Ascending aorta (tissue), 2 donors: ENCODE measurements at regions not wholly inside any gene's neighbourhood (a gene's known extent, or its start where the extent isn't known, plus 50 kb on each side); places are given as distances from the start of the nearest gene placed in this dataset.

Source experiments
- DNase-seq, 2 donors: peaks; one replicate each; pipeline ENCODE4 v3.0.0-alpha.2; 2019; ENCODE audit warnings: low spot score in 2 of 2
- H3K27ac ChIP-seq, 2 donors: fragments of 200-600 bp; sonication (generic); one replicate each; pipeline ENCODE4 v1.5.1; 2016 to 2017; ENCODE audit warnings: mild to moderate bottlenecking in 1 of 2
- H3K27me3 ChIP-seq: fragments of 200-600 bp; sonication (generic); one replicate; pipeline ENCODE4 v1.5.1; 2017
- H3K36me3 ChIP-seq, 2 donors: fragments of 200-600 bp; sonication (generic); one replicate each; pipeline ENCODE4 v1.5.1; 2016
- H3K4me1 ChIP-seq, 2 donors: fragments of 200-600 bp; sonication (generic); one replicate each; pipeline ENCODE4 v1.5.1; 2016 to 2017; ENCODE audit warnings: mild to moderate bottlenecking in 1 of 2
- H3K4me3 ChIP-seq, 2 donors: fragments of 200-600 bp; sonication (generic); one replicate each; pipeline ENCODE4 v1.5.1; 2016 to 2017; ENCODE audit warnings: mild to moderate bottlenecking in 1 of 2
- H3K9me3 ChIP-seq, 2 donors: fragments of 200-600 bp; sonication (generic); one replicate each; pipeline ENCODE4 v1.5.1; 2016
- intact Hi-C: fragments of 100-400 bp; cut with DNase I; formaldehyde crosslinking; loops from one replicate; pipeline ENCODE4 v1.15.1; 2023
- TF ChIP-seq, protein P1 (sequence below), 3 experiments: fragments of 200-600 bp in 2 of 3; fragments of 450-650 bp in 1 of 3; sonication (generic) in 2 of 3; IDR thresholded peaks; one replicate each; pipeline ENCODE4 v1.5.1; 2016 to 2019; ENCODE audit warnings: antibody characterized with exemption in 3 of 3, mild to moderate bottlenecking in 1 of 3, moderate library complexity in 1 of 3

DNA sequence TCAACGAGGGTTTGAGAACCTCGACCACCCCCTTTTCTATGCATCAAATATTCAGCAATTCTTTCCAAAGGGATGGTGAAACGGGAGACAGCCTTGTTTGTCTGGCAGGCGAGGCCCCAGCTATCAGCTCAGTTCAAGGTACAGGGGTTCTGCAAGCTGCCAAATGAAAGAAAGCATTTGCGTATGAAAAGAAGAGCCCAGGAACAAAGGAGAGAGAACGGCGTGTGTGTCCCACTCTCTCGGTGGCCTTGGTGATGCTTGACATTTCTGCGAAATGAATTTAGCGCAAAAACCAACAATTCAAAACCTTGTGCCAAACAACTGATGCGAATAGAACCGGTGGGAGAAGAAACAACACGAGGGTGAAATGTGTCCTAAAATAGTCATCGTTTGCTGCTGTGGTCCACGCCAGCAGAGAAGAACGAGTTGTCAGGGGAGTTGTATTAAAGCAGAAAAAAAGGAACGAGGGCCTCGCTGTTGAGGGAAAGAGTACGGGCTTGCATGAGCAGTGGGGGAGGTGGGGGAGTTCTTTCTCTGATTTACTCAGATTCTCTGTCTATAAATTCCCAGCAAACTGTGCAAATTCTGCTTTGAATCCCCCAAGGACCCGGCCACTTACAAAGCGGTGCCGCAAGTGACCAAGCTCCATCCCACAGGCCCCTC lies 97.7 kb downstream of the TMEM130 start:
- Histone ChIP-seq H3K27ac (peak overlapping the region; percentile 3 to 31), H3K4me3 (no peak overlapping the region)

DNA sequence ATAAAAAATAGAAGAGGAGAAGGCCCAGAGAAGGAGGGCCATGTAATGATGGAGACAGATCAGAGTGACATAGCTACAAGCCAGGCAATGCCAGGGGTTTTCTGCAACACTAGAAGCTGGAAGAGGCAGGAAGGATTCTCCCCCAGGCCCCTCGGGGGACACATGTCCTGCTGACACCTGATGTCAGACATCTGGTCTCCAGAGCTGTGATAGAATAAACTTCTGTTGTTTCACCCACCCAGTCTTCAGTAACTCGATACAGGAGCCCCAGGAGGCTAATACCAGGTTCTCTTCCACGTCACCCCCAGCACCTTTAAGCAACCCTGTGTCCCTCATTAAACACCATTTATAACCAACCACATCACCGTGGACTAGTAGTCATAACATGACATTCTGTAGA lies 94.9 kb downstream of the TMEM130 start:
- no peak overlapping the region for H3K4me3 ChIP-seq
- DNase-seq = no peak
- no peaks in the 10 kb centered on the region for H3K9me3 ChIP-seq
- no peaks in the 10 kb centered on the region for H3K36me3 ChIP-seq
- H3K27ac ChIP-seq = no peak overlapping the region
- TF ChIP-seq, protein P1, sequence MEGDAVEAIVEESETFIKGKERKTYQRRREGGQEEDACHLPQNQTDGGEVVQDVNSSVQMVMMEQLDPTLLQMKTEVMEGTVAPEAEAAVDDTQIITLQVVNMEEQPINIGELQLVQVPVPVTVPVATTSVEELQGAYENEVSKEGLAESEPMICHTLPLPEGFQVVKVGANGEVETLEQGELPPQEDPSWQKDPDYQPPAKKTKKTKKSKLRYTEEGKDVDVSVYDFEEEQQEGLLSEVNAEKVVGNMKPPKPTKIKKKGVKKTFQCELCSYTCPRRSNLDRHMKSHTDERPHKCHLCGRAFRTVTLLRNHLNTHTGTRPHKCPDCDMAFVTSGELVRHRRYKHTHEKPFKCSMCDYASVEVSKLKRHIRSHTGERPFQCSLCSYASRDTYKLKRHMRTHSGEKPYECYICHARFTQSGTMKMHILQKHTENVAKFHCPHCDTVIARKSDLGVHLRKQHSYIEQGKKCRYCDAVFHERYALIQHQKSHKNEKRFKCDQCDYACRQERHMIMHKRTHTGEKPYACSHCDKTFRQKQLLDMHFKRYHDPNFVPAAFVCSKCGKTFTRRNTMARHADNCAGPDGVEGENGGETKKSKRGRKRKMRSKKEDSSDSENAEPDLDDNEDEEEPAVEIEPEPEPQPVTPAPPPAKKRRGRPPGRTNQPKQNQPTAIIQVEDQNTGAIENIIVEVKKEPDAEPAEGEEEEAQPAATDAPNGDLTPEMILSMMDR (IDR thresholded peaks at IDR 0.05) = no peak
- H3K27me3 ChIP-seq = no peaks in the 10 kb centered on the region
- peaks cover 0 to 10% of the 10 kb centered on the region in 2 donors for H3K4me1 ChIP-seq
- intact Hi-C loops = no loop called here

More for the DNA sequence above, 97.7 kb downstream of the TMEM130 start:
- TF ChIP-seq, protein P1 (IDR thresholded peaks at IDR 0.05) = no peak
- peaks cover 0 to 11% of the 10 kb centered on the region in 2 donors for H3K4me1 ChIP-seq
- no peaks in the 10 kb centered on the region for H3K9me3 ChIP-seq
- intact Hi-C loops = no loop called here
- no peaks in the 10 kb centered on the region for H3K27me3 ChIP-seq
- no peak for DNase-seq
- no peaks in the 10 kb centered on the region for H3K36me3 ChIP-seq

DNA sequence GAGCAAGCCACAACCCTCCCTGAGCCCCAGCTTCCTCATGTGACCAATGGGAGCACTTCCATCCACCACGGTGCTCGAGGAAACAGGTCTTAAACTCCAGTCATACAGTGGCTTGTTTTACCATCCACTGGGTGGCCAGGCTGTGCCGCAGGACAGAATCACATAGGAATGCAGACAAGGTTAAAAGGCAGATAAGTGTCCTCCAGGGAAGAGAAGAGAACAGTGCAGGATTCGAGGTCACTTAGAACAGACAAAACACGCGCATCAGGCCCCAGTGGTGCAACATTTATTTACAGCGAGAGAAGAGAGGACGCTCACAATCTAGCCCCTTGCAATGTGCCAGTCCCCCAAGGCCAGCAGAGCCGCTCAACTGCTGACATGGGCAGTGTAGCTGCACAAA lies 92.8 kb downstream of the TMEM130 start:
- intact Hi-C loops = no loop called here
- Histone ChIP-seq H3K4me3 (no peak overlapping the region), H3K27me3 (no peaks in the 10 kb centered on the region), H3K9me3 (no peaks in the 10 kb centered on the region), H3K36me3 (no peaks in the 10 kb centered on the region), H3K27ac (no peak overlapping the region), H3K4me1 (peaks cover 0 to 6% of the 10 kb centered on the region in 2 donors)
- DNase-seq = no peak
- TF ChIP-seq, protein P1 (IDR thresholded peaks at IDR 0.05) = no peak

DNA sequence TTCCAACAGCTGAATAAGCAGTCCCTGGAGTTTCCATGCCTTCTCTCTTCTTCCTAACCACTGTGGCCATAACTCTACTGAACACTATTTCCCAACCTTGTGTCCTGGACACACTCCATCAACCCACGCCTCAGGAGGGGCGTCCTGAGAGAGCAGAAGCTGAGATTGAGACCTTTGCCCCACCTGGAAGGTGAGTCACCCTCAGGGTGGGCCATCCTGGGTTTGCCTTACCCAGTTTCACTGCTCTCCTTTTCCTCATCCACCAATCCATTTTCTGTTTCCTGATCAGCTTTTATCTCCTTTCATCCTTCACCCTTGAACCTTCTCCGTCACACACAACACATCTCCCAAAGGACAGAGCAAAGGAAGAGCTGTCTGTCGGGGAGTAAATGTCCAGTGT lies 91.4 kb downstream of the TMEM130 start:
- Histone ChIP-seq H3K4me3 (no peak overlapping the region), H3K36me3 (no peaks in the 10 kb centered on the region), H3K4me1 (no peaks in the 10 kb centered on the region), H3K27ac (no peak overlapping the region), H3K9me3 (no peaks in the 10 kb centered on the region), H3K27me3 (no peaks in the 10 kb centered on the region)
- no peak for DNase-seq
- intact Hi-C loops = no loop called here
- TF ChIP-seq, protein P1 (IDR thresholded peaks at IDR 0.05) = no peak

DNA sequence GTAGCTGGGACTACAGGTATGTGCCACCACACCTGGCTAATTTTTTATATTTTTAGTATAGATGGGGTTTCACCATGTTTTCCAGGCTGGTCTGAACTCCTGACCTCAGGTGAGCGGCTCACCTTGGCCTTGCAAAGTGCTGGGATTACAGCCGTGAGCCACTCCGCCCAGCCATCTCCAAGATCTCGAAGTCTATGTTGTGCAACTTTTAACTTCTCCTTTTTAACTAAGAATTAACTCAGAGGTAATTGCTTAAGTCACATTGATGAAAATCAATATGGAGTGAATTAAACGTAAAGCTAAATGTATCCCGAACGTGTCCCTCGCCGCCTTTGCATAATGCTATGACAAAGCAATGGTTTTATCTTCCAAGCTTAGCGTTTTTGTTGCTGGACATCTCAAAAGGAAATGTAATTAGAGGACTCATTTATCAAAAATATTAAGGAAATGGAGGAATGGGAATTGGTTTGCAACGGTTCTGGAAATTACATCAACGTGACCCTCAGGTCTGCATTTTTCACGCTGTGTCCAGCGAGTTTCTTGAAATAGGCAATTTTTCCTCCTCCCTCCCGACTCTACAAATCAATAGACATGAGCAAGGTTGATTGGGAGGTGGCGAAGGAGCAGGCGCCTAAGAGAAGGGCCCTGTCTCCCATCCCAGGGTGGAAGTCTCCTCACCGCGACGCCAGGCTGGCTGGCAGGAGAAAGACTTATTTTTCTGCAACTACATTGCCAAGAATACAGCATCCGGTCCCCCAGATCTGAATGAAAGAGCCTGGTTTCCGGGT lies 89.8 kb downstream of the TMEM130 start:
- intact Hi-C loops = no loop called here
- DNase-seq = no peak
- Histone ChIP-seq H3K4me3 (no peak overlapping the region), H3K4me1 (no peaks in the 10 kb centered on the region), H3K36me3 (no peaks in the 10 kb centered on the region), H3K9me3 (no peaks in the 10 kb centered on the region), H3K27ac (no peak overlapping the region), H3K27me3 (no peaks in the 10 kb centered on the region)
- TF ChIP-seq, protein P1 (IDR thresholded peaks at IDR 0.05) = no peak
